Heart right ventricle (tissue), 16 donors: ENCODE measurements at regions not wholly inside any gene's neighbourhood (a gene's known extent, or its start where the extent isn't known, plus 50 kb on each side); places are given as distances from the start of the nearest gene placed in this dataset.

Experiments
- ATAC-seq, 8 donors: fragments of 200-7000 bp; cut with Tn5 transposase; one replicate each; pipeline ENCODE4 v1.9.1; 2020; ENCODE audit warnings: mild to moderate bottlenecking in 8 of 8, moderate library complexity in 8 of 8, moderate number of reproducible peaks in 1 of 8
- DNase-seq, 2 donors: peaks; one replicate each; pipeline ENCODE4 v3.0.0-alpha.2; 2020
- H3K27ac ChIP-seq, 10 donors: fragments of 200-600 bp; sonication (generic) in 2 of 10; one replicate each; pipeline versions ENCODE4 v1.5.0 to v1.8.0; 2020 to 2022; ENCODE audit warnings: mild to moderate bottlenecking in 3 of 10
- H3K27me3 ChIP-seq, 7 donors: fragments of 200-600 bp; one replicate each; pipeline ENCODE4 v1.8.0; 2021 to 2022; ENCODE audit warnings: mild to moderate bottlenecking in 2 of 7
- H3K36me3 ChIP-seq, 9 donors: fragments of 200-600 bp; sonication (generic) in 1 of 9; one replicate each; pipeline versions ENCODE4 v1.5.0 to v1.8.0; 2020 to 2022; ENCODE audit warnings: mild to moderate bottlenecking in 2 of 9
- H3K4me1 ChIP-seq, 9 donors: fragments of 200-600 bp; sonication (generic) in 1 of 9; one replicate each; pipeline versions ENCODE4 v1.5.0 to v1.8.0; 2020 to 2022; ENCODE audit warnings: mild to moderate bottlenecking in 4 of 9
- H3K4me3 ChIP-seq, 10 donors: fragments of 200-600 bp; sonication (generic) in 2 of 10; one replicate each; pipeline versions ENCODE4 v1.5.0 to v1.8.0; 2020 to 2022; ENCODE audit warnings: mild to moderate bottlenecking in 7 of 10, moderate library complexity in 2 of 10
- H3K9me3 ChIP-seq, 11 donors: fragments of 200-600 bp in 10 of 11; sonication (generic) in 2 of 11; one replicate each; pipeline versions ENCODE4 v1.5.0 to v1.8.0; 2013 to 2022; ENCODE audit warnings: mild to moderate bottlenecking in 2 of 11, control low read depth in 1 of 11, moderate library complexity in 1 of 11
- CTCF ChIP-seq, 9 donors: fragments of 200-600 bp; sonication (generic) in 2 of 9; IDR thresholded peaks; one replicate each; pipeline versions ENCODE4 v1.5.0 to v1.8.0; 2021 to 2022; ENCODE audit warnings: antibody characterized with exemption in 9 of 9, mild to moderate bottlenecking in 5 of 9, moderate library complexity in 1 of 9
- WGBS, 2 donors: extraction: QIAGEN DNeasy Blood & Tissue Kit; methylation state at CpG; one replicate each; pipeline ENCODE4 v1.1.7; 2013; ENCODE audit warnings: inconsistent platforms in 1 of 2; 5-methylcytosine and 5-hydroxymethylcytosine counted together
- intact Hi-C, 10 donors: fragments of 100-400 bp; cut with DNase I; formaldehyde crosslinking; loops; one replicate each; pipeline versions ENCODE4 v1.11.1 to v1.14.2; 2022
- donor health status: Arrhythmogenic right ventricular cardiomyopathy.
- donor health status: ischemic (EF 13 %, LVEDD 7.1; RV severe dilation, severe dysfunction).
- donor health status: healthy with polysubstance abuse.
- donor health status: DM: no; HTN: yes; CAD: no.
- donor health status: DM: no; HTN: no; CAD: no.
- donor health status: ischemic (EF 25% LVEDD 6.9; RV normal size, moderate dysfunction).
- donor health status: ischemic (EF 25% LVEDD 5.7; RV mildly dilated, moderate dysfunction).
- donor health status: healthy.
- donor health status: DM: yes; HTN: yes; CAD: no.
- donor health status: Ischemic cardiomyopathy.
- donor health status: ischemic (EF 35%, LVEDD 5.7; RV mildly dilated, moderate dysfunction).
- donor health status: nonischemic (EF 11% LVEDD 7.7; RV severe dilation, severe dysfunction).
- donor health status: DM: yes; HTN: yes; CAD: no.
- donor health status: PGD.
- donor health status: ischemic (EF 29% LVEDD 5.4; RV normal size, mild dysfunction).
- donor health status: nonischemic (EF 23%, LVEDD 6.1; RV moderate dilation, normal function).

DNA sequence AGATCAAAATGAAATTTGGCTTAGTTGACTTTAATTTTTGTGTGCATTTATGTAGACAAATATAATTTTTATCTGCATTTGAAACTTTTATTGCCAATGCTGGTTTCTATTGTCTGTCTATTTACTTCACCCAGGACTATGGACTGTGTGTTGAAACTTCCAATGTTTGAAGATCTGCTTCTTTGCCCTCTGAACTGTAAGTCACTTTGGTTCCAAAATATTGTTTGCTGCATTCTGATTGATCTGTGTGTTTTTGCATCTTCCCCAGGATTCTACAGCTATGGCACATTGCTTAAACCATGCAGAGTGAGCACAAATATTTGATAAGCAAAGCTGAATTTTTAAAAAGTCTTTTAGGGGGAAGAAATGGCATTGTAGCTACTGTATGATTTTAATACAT is 131.0 kb upstream of the SOX5 start:
- TF ChIP-seq CTCF (IDR thresholded peaks at IDR 0.05) = no peak
- ATAC-seq = no peak
- no peak overlapping the region for H3K27ac ChIP-seq
- no peaks in the 10 kb centered on the region for H3K27me3 ChIP-seq
- no peak for DNase-seq
- intact Hi-C loops = no loop called here
- H3K9me3 ChIP-seq = no peaks in the 10 kb centered on the region
- no peaks in the 10 kb centered on the region for H3K36me3 ChIP-seq
- H3K4me3 ChIP-seq = no peak overlapping the region
- no peaks in the 10 kb centered on the region for H3K4me1 ChIP-seq

DNA sequence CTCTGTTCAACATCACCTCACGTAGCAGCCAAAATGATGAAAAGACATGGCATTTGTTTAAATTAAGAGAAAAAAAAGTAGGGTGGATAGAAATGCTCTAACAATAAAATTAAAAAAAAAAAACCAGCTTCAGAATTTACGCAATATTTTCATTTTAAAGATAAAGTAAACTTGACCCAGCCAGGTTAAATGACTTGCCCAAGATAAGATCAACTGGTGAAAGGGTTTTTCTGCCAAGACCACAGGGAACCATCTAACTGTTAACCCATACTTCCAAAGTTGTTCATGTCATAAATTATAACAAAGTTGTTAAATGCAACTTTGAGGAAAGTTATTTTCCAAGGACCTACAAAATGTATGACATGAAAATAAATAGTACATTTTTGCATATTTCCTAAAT is 129.6 kb upstream of the SOX5 start:
- Histone ChIP-seq H3K36me3 (no peaks in the 10 kb centered on the region), H3K4me1 (no peaks in the 10 kb centered on the region), H3K4me3 (no peak overlapping the region), H3K27me3 (no peaks in the 10 kb centered on the region), H3K9me3 (no peaks in the 10 kb centered on the region), H3K27ac (no peak overlapping the region)
- TF ChIP-seq CTCF (IDR thresholded peaks at IDR 0.05) = no peak
- DNase-seq (no peak), ATAC-seq (no peak)
- WGBS, 2 donors = 70 to 96% methylated on average over 2 of the region's 2 CpGs
- intact Hi-C loops = no loop called here

GRCh38 chr12:24078318-24078765 is 128.9 kb upstream of the SOX5 start:
- no peak for ATAC-seq
- no peaks in the 10 kb centered on the region for H3K9me3 ChIP-seq

GRCh38 chr12:24077161-24077560 is 127.7 kb upstream of the SOX5 start:
- Histone ChIP-seq H3K4me3 (no peak overlapping the region), H3K9me3 (no peaks in the 10 kb centered on the region), H3K4me1 (no peaks in the 10 kb centered on the region), H3K27ac (no peak overlapping the region), H3K36me3 (no peaks in the 10 kb centered on the region), H3K27me3 (no peaks in the 10 kb centered on the region)
- ATAC-seq = no peak
- 82 to 84% methylated on average over 5 of the region's 5 CpGs for WGBS, 2 donors
- intact Hi-C loops = no loop called here
- TF ChIP-seq CTCF (IDR thresholded peaks at IDR 0.05) = no peak
- DNase-seq = no peak

More at GRCh38 chr12:24078318-24078765, 128.9 kb upstream of the SOX5 start:
- no peak for TF ChIP-seq CTCF (IDR thresholded peaks at IDR 0.05)
- Histone ChIP-seq H3K36me3 (no peaks in the 10 kb centered on the region), H3K27ac (no peak overlapping the region), H3K4me1 (no peaks in the 10 kb centered on the region), H3K27me3 (no peaks in the 10 kb centered on the region), H3K4me3 (no peak overlapping the region)
- DNase-seq = no peak
- 49 to 89% methylated on average over 1 of the region's 1 CpG for WGBS, 2 donors
- intact Hi-C loops = no loop called here

DNA sequence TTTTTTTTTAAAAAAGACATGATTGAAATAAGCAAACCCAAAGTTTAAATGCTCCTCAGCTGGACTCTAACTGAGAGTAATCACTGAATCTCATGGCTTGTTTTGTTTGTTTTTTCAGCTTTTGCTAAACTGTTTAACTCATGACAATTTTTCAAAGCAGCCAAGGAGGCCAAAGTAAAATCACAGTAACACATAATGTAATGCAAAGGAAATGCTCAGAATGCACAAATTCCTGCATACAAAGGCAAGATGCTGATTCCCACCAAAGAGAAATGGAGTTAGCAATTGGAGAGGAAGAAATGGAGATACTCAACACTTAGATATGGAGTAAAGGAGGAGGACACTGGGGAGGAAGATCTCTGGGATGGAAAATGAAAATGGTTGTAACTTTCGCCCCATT is 126.2 kb upstream of the SOX5 start:
- ATAC-seq = no peak
- no peaks in the 10 kb centered on the region for H3K4me1 ChIP-seq
- intact Hi-C loops = no loop called here
- no peaks in the 10 kb centered on the region for H3K36me3 ChIP-seq
- no peak for TF ChIP-seq CTCF (IDR thresholded peaks at IDR 0.05)
- H3K27ac ChIP-seq = no peak overlapping the region
- no peak overlapping the region for H3K4me3 ChIP-seq
- 93 to 100% methylated on average over 1 of the region's 1 CpG for WGBS, 2 donors
- no peaks in the 10 kb centered on the region for H3K27me3 ChIP-seq
- no peaks in the 10 kb centered on the region for H3K9me3 ChIP-seq
- DNase-seq = no peak
